BE2C (cell line): ENCODE measurements at regions not wholly inside any gene's neighbourhood (a gene's known extent, or its start where the extent isn't known, plus 50 kb on each side); places are given as distances from the start of the nearest gene placed in this dataset.

Experiments used
- DNase-seq: peaks from one replicate; pipeline ENCODE4 v3.0.0-alpha.2; 2020
- H3K27me3 ChIP-seq: fragments of 250-450 bp; sonication (Bioruptor Pico); 2 replicates; pipeline ENCODE4 v1.5.1; 2020; ENCODE audit warnings: mild to moderate bottlenecking
- H3K36me3 ChIP-seq: fragments of 250-450 bp; sonication (Bioruptor Pico); 2 replicates; pipeline ENCODE4 v1.5.1; 2020; ENCODE audit warnings: mild to moderate bottlenecking
- H3K4me1 ChIP-seq: fragments of 250-450 bp; sonication (Bioruptor Pico); 2 replicates; pipeline ENCODE4 v1.5.1; 2020
- H3K4me3 ChIP-seq: 2 replicates; pipeline ENCODE4 v1.5.1; 2011; ENCODE audit warnings: low read depth, low read length
- H3K9me3 ChIP-seq: fragments of 250-450 bp; sonication (Bioruptor Pico); 2 replicates; pipeline ENCODE4 v1.5.1; 2020
- CTCF ChIP-seq: IDR thresholded peaks from 2 replicates; pipeline ENCODE4 v1.5.1; 2012; ENCODE audit warnings: mild to moderate bottlenecking, low read depth, low read length

- Histone ChIP-seq H3K9me3 (no peaks in the 10 kb centered on the region), H3K36me3 (no peaks in the 10 kb centered on the region), H3K4me3 (no peak overlapping the region), H3K4me1 (no peaks in the 10 kb centered on the region), H3K27me3 (no peaks in the 10 kb centered on the region)
- TF ChIP-seq CTCF: no peak
- DNase-seq: peak; percentile 3
Measured at GRCh38 chr7:57867884-57868701, 418.1 kb downstream of the ZNF716 start.

GRCh38 chr7:57868771-57869483 lies 418.9 kb downstream of the ZNF716 start:
- Histone ChIP-seq H3K27me3 (no peaks in the 10 kb centered on the region), H3K9me3 (no peaks in the 10 kb centered on the region), H3K4me1 (no peaks in the 10 kb centered on the region), H3K36me3 (no peaks in the 10 kb centered on the region), H3K4me3 (no peak overlapping the region)
- no peak for DNase-seq
- no peak for TF ChIP-seq CTCF
